ENCODE measurements at regions not wholly inside any gene's neighbourhood (a gene's known extent, or its start where the extent isn't known, plus 50 kb on each side); places are given as distances from the start of the nearest gene placed in this dataset.

DNA sequence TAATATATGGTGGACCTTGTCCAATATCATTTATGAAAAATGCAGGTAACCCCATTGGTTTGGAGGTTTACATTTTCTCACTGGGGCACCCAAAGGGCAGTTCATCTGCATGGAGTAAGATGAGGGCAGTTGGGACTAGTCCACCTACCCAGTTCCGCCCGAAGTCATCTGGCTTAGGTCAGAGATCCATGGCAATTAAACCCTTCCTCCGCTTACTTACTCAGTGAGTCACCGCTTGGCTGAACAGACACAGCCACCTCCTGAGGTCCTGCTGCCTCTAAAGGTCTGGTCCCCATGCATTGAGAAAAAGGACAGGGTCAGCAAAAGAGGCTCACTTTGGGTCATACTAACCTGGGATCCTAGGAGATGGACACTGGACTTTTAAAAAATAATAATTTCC is 102.9 kb upstream of the PRL start:
- peak; percentile 48 for DNase-seq (ENCODE audit: low read depth)
- TF ChIP-seq, protein P1, sequence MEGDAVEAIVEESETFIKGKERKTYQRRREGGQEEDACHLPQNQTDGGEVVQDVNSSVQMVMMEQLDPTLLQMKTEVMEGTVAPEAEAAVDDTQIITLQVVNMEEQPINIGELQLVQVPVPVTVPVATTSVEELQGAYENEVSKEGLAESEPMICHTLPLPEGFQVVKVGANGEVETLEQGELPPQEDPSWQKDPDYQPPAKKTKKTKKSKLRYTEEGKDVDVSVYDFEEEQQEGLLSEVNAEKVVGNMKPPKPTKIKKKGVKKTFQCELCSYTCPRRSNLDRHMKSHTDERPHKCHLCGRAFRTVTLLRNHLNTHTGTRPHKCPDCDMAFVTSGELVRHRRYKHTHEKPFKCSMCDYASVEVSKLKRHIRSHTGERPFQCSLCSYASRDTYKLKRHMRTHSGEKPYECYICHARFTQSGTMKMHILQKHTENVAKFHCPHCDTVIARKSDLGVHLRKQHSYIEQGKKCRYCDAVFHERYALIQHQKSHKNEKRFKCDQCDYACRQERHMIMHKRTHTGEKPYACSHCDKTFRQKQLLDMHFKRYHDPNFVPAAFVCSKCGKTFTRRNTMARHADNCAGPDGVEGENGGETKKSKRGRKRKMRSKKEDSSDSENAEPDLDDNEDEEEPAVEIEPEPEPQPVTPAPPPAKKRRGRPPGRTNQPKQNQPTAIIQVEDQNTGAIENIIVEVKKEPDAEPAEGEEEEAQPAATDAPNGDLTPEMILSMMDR (IDR thresholded peaks at IDR 0.05; ENCODE audit: insufficient read depth, low read depth, low read length, missing control alignments) = no peak

DNA sequence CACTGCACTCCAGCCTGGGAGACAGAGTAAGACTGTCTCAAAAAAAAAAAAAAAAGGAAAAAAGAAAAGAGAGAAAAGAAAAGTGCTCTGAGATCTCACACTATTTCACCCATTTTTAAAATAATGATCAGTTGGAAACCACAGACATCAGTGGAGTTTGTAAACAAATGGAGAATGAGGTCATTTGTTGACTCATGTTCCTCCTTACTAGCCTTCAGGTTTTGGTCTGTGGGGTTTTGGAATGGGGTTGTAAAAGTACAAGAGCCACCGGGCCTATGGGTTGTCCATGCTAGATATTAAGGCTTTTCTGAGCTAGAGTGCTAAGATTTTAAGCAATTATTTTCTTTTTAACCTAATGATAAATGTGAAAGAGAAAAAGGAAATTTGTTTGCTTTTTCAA is 104.4 kb upstream of the PRL start:
- TF ChIP-seq, protein P1 (IDR thresholded peaks at IDR 0.05; ENCODE audit: insufficient read depth, low read depth, low read length, missing control alignments) = no peak
- DNase-seq (ENCODE audit: low read depth) = peak; percentile 32
- H3K4me3 ChIP-seq (ENCODE audit: low read length) = no peak overlapping the region

More for the DNA sequence above, 102.9 kb upstream of the PRL start:
- no peak overlapping the region for H3K4me3 ChIP-seq (ENCODE audit: low read length)

DNA sequence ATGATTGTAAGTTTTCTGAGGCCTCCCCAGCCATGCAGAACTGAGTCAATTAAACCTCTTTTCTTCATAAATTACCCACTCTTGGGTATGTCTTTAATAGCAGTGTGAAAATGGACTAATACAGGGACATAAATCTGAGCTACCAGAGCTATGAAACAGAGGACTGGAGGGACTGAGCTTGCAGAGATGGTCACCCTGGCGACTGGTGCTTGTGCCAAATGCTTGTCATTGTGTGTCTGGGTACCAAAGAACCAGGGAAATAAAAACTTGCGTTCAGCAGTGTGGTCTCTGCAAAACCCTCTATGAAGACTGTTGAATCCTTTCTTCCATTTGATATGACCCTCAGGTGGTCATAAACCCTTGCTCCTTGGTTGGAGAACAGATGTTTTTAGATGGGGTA is 105.1 kb upstream of the PRL start:
- TF ChIP-seq, protein P1 (IDR thresholded peaks at IDR 0.05; ENCODE audit: insufficient read depth, low read depth, low read length, missing control alignments) = no peak
- no peak for DNase-seq (ENCODE audit: low read depth)
- no peak overlapping the region for H3K4me3 ChIP-seq (ENCODE audit: low read length)

DNA sequence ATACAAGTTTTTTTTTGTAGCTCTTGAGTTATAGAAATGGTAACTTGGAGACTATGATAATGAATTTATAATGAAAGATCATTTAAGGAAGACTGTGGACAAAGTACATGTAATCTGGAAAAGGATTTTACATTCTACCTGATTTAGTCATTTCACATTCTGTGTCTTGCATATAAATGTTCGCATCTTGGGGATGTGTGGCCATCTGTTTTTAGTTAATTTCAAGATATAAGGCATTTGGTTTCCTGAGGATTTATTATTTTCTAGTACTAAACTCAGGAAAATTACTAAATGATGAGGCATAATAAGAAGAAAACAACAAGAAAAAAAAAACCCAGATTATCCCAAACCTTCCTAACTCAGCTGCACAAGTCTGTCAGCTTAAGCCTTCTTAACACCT is 112.7 kb upstream of the PRL start:
- TF ChIP-seq, protein P1 (IDR thresholded peaks at IDR 0.05; ENCODE audit: insufficient read depth, low read depth, low read length, missing control alignments) = no peak
- no peak for DNase-seq (ENCODE audit: low read depth)
- no peak overlapping the region for H3K4me3 ChIP-seq (ENCODE audit: low read length)

DNA sequence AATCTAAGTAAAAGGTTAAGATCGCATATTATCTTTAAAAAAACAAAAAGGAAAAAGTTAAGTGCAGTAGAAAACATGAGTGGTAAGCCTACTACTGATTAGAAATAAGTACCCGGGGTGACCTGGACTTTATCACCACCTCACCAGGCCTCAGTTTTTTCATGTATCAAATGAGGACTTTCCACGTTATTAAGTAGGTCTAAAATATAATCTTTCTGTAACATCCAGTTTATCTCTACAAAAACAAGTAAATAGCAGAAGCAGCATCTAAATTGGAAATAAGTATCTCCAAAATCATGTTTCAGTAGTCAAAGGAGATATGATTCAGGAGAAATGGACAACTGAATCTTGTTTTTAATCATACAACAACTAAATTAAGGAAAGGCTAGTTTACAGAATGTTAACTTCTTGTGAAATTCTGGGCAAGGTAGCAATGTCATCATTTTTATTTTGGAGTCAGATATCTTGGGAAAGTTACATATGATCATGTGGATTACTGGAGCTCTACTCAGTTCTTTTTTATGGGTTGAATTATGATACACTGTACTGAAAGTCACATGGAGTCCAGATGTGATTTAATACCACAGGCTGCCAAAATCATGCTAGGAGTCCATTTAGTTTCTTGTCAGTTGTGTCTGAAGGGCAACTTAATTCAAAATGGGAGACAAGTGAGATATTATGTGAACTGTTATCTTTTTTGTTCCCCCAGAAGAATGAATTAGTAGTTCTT is 114.7 kb upstream of the PRL start:
- H3K4me3 ChIP-seq (ENCODE audit: low read length) = no peak overlapping the region
- TF ChIP-seq, protein P1 (IDR thresholded peaks at IDR 0.05; ENCODE audit: insufficient read depth, low read depth, low read length, missing control alignments) = no peak
- no peak for DNase-seq (ENCODE audit: low read depth)

DNA sequence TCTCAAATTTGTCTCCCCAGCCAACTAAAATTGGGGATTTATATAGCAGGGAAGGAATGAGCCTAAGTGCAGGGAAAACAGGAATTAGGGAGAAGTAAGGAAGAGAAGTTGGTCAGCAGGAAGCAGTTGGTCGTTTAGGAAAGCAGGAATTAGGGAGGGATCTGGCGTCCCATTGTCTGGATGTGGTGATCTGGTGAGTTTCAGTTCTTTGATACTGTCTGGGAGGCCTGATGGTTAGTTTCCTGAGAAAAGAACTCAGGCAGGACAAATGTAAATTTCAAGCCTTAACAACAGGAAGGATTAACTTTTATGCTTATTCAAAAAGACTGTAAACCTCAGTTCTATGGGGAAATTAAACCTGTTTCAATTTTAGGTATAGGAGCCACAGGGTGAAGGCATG is 116.2 kb upstream of the PRL start:
- TF ChIP-seq, protein P1 (IDR thresholded peaks at IDR 0.05; ENCODE audit: insufficient read depth, low read depth, low read length, missing control alignments) = no peak
- no peak for DNase-seq (ENCODE audit: low read depth)
- H3K4me3 ChIP-seq (ENCODE audit: low read length) = no peak overlapping the region
